GM12878 (cell line): ENCODE measurements at regions not wholly inside any gene's neighbourhood (a gene's known extent, or its start where the extent isn't known, plus 50 kb on each side); places are given as distances from the start of the nearest gene placed in this dataset.

Source experiments
- ATAC-seq: fragments of 200-7000 bp; cut with Tn5 transposase; 3 replicates; pipeline ENCODE4 v1.9.1; 2020; ENCODE audit warnings: mild to moderate bottlenecking, moderate library complexity
- BruUV-seq: library from RNA; stranded (reverse); fragments of 400-500 nt; replicated peaks from 2 replicates; lab custom pipeline; 2021; lab: Mats Ljungman, UMichigan
- CTCF ChIA-PET: fragments of 300-600 bp; sonication (Branson Sonifier 250); formaldehyde crosslinking; extraction: SDS; loops from one replicate; lab custom pipeline; 2021; ENCODE audit warnings: inconsistent platforms; lab: Yijun Ruan, JAX
- POLR2A ChIA-PET: fragments of 350-600 bp; formaldehyde crosslinking; extraction: SDS; loops from one replicate; lab custom pipeline; 2021; ENCODE audit warnings: inconsistent platforms; lab: Charles Lee
- RAD21 ChIA-PET: fragments of 300-600 bp; sonication (Branson Sonifier 250); formaldehyde crosslinking; loops from one replicate; lab custom pipeline; 2023; ENCODE audit warnings: antibody characterized with exemption; ENCODE audit not compliant: unreplicated experiment; lab: Charles Lee
- SMC1A ChIA-PET: fragments of 300-600 bp; sonication (Branson Sonifier 250); formaldehyde crosslinking; loops from one replicate; lab custom pipeline; 2023; ENCODE audit not compliant: unreplicated experiment, uncharacterized antibody; lab: Charles Lee
- DNase-seq: peaks from one replicate; pipeline ENCODE4 v3.0.0-alpha.2; 2011; ENCODE audit warnings: low read depth, low spot score
- FAIRE-seq: peaks from 3 replicates; lab custom pipeline; 2011; peaks lifted over from hg19 to GRCh38; lab: Jason Lieb, UNC
- H2AFZ ChIP-seq: 2 replicates; pipeline ENCODE4 v1.6.0; 2011; ENCODE audit warnings: low read depth, low read length, control low read depth; ENCODE audit not compliant: control insufficient read depth
- H3K27ac ChIP-seq: 2 replicates; pipeline ENCODE4 v1.5.1; 2011; ENCODE audit warnings: control low read depth; ENCODE audit not compliant: control insufficient read depth, insufficient read depth
- H3K27me3 ChIP-seq, 2 experiments: replicated peaks in 1 of 2; 2 replicates each; pipeline versions ENCODE4 v1.6.0 to v1.6.1; 2011; ENCODE audit warnings: low read length in 1 of 2; ENCODE audit not compliant: control insufficient read depth in 2 of 2, insufficient read depth in 2 of 2
- H3K36me3 ChIP-seq, 2 experiments: 2 replicates each; pipeline ENCODE4 v1.5.1; 2011; ENCODE audit warnings: low read length in 1 of 2; ENCODE audit not compliant: control insufficient read depth in 2 of 2, insufficient read depth in 2 of 2
- H3K4me1 ChIP-seq: 2 replicates; pipeline ENCODE4 v1.6.1; 2011; ENCODE audit warnings: mild to moderate bottlenecking, low read length, moderate library complexity, mixed read lengths; ENCODE audit not compliant: control insufficient read depth, insufficient read depth
- H3K4me2 ChIP-seq: 2 replicates; pipeline ENCODE4 v1.6.0; 2011; ENCODE audit warnings: control low read depth; ENCODE audit not compliant: control insufficient read depth, insufficient read depth
- H3K4me3 ChIP-seq: fragments of 200-600 bp; sonication (generic); 2 replicates; pipeline ENCODE4 v1.5.1; 2016
- H3K79me2 ChIP-seq: 2 replicates; pipeline ENCODE4 v1.6.0; 2011; ENCODE audit warnings: low read length; ENCODE audit not compliant: control insufficient read depth, insufficient read depth
- H3K9ac ChIP-seq: 2 replicates; pipeline ENCODE4 v1.8.0; 2011; ENCODE audit warnings: low read length, control low read depth, mixed read lengths; ENCODE audit not compliant: control insufficient read depth, insufficient read depth
- H3K9me3 ChIP-seq: replicated peaks from 3 replicates; pipeline ENCODE4 v1.5.1; 2011; ENCODE audit warnings: mild to moderate bottlenecking, low read length; ENCODE audit not compliant: control insufficient read depth, insufficient read depth
- H4K20me1 ChIP-seq: 2 replicates; pipeline ENCODE4 v1.6.0; 2011; ENCODE audit not compliant: control insufficient read depth, insufficient read depth
- ASH2L ChIP-seq: fragments of 300-600, 200-600 bp; sonication (generic); IDR thresholded peaks from 2 replicates; pipeline ENCODE4 v1.6.1; 2017; ENCODE audit warnings: low read depth, mild to moderate bottlenecking, borderline replicate concordance
- EED ChIP-seq: sonication (generic); IDR thresholded peaks from 2 replicates; pipeline ENCODE4 v1.6.1; 2016; ENCODE audit warnings: antibody characterized with exemption, low read depth
- IKZF2 ChIP-seq, 2 experiments: fragments of 450-650 bp; IDR thresholded peaks; 2 replicates each; pipeline ENCODE4 v1.6.1; 2017; ENCODE audit warnings: mild to moderate bottlenecking in 2 of 2, moderate library complexity in 2 of 2
- MTA2 ChIP-seq: fragments of 450-650 bp; IDR thresholded peaks from 2 replicates; pipeline ENCODE4 v1.6.1; 2016; ENCODE audit warnings: low read depth, mild to moderate bottlenecking, moderate library complexity
- MYB ChIP-seq: fragments of 150-350 bp; IDR thresholded peaks from 2 replicates; pipeline ENCODE4 v1.6.1; 2014; ENCODE audit warnings: mild to moderate bottlenecking, low read depth, low read length, borderline replicate concordance
- STAT1 ChIP-seq: fragments of 450-650 bp; conservative IDR thresholded peaks from 2 replicates; pipeline ENCODE4 v1.6.1; 2014; ENCODE audit warnings: antibody characterized with exemption, mild to moderate bottlenecking
- TCF7 ChIP-seq: IDR thresholded peaks from 2 replicates; pipeline ENCODE4 v1.6.1; 2014; ENCODE audit warnings: antibody characterized with exemption, borderline replicate concordance
- ZNF207 ChIP-seq: fragments of 450-650 bp; IDR thresholded peaks from 2 replicates; pipeline ENCODE4 v1.6.1; 2014; ENCODE audit warnings: antibody characterized with exemption, mild to moderate bottlenecking, borderline replicate concordance
- ZNF592 ChIP-seq: fragments of 450-650 bp; IDR thresholded peaks from 2 replicates; pipeline ENCODE4 v1.6.1; 2017; ENCODE audit warnings: mild to moderate bottlenecking, moderate library complexity
- WGBS: methylation state at CpG from one replicate; pipeline ENCODE4 v1.1.6; 2016; ENCODE audit warnings: low lambda C conversion rate; ENCODE audit not compliant: insufficient replicate concordance, insufficient coverage; ENCODE audit errors: missing lambda C conversion rate; 5-methylcytosine and 5-hydroxymethylcytosine counted together
- in situ Hi-C: fragments of 300-500 bp; cut with MboI; formaldehyde crosslinking; loops from 9 replicates; pipeline ENCODE4 v1.14.3; 2018; ENCODE audit warnings: mixed read lengths
- intact Hi-C: fragments of 100-400 bp; cut with micrococcal nuclease; formaldehyde crosslinking; loops from one replicate; pipeline ENCODE4 v1.14.2; 2022; ENCODE audit not compliant: unreplicated experiment
- TF ChIP-seq, protein P1 (sequence below): IDR thresholded peaks from 2 replicates; pipeline ENCODE4 v1.6.1; 2011; ENCODE audit warnings: borderline replicate concordance, low read depth, mild to moderate bottlenecking, moderate library complexity, low read length; ENCODE audit not compliant: insufficient read depth, poor library complexity, severe bottlenecking

- FAIRE-seq (no peak), ATAC-seq (no peak), DNase-seq (no peak)
- TF ChIP-seq, protein P1, sequence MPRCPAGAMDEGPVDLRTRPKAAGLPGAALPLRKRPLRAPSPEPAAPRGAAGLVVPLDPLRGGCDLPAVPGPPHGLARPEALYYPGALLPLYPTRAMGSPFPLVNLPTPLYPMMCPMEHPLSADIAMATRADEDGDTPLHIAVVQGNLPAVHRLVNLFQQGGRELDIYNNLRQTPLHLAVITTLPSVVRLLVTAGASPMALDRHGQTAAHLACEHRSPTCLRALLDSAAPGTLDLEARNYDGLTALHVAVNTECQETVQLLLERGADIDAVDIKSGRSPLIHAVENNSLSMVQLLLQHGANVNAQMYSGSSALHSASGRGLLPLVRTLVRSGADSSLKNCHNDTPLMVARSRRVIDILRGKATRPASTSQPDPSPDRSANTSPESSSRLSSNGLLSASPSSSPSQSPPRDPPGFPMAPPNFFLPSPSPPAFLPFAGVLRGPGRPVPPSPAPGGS: no peak
- TF ChIP-seq TCF7 (no peak), IKZF2 (IDR thresholded peaks at IDR 0.05) (no peak), MYB (no peak), ASH2L (no peak), ZNF592 (no peak), MTA2 (no peak), STAT1 (no peak), EED (no peak), ZNF207 (no peak)
- Histone ChIP-seq H3K79me2 (no peaks in the 10 kb centered on the region), H3K9me3 (no peaks in the 10 kb centered on the region), H3K36me3 (no peaks in the 10 kb centered on the region), H3K4me1 (no peaks in the 10 kb centered on the region), H3K27ac (no peak overlapping the region), H3K4me3 (no peak overlapping the region), H2AFZ (no peak overlapping the region), H4K20me1 (no peaks in the 10 kb centered on the region), H3K27me3 (no peaks in the 10 kb centered on the region), H3K9ac (no peak overlapping the region), H3K4me2 (no peak overlapping the region)
- ChIA-PET RAD21 (no interaction called here), SMC1A (no interaction called here), POLR2A (no interaction called here), CTCF (no interaction called here)
- in situ Hi-C loops (no loop called here), intact Hi-C loops (no loop called here)
- BruUV-seq: no TSS peak
- WGBS: 48% methylated on average over 3 of the region's 3 CpGs
Observed at GRCh38 chr12:118467641-118468305, 91.4 kb downstream of the SUDS3 start.
